SH-SY5Y (cell line): ENCODE measurements at regions not wholly inside any gene's neighbourhood (a gene's known extent, or its start where the extent isn't known, plus 50 kb on each side); places are given as distances from the start of the nearest gene placed in this dataset.

ENCODE experiments used
- GATA2 ChIP-seq: IDR thresholded peaks from 2 replicates; pipeline ENCODE4 v1.6.1; 2011; ENCODE audit warnings: mild to moderate bottlenecking, low read depth, low read length
- GATA3 ChIP-seq: IDR thresholded peaks from 2 replicates; pipeline ENCODE4 v1.6.1; 2011; ENCODE audit warnings: low read depth, mild to moderate bottlenecking, low read length, moderate library complexity

GRCh38 chr6:139545206-139546105 lies 171.0 kb upstream of the CITED2 start:
- no peak for TF ChIP-seq GATA3
- TF ChIP-seq GATA2 = no peak
